ENCODE measurements at regions not wholly inside any gene's neighbourhood (a gene's known extent, or its start where the extent isn't known, plus 50 kb on each side); places are given as distances from the start of the nearest gene placed in this dataset.

GRCh38 chr15:87151202-87151748 is 1071.6 kb downstream of the AGBL1 start:
- TF ChIP-seq ZFP3 (CRISPR knock-in tag; IDR thresholded peaks at IDR 0.05): no peak
- no peak for TF ChIP-seq ARNTL (CRISPR knock-in tag; IDR thresholded peaks at IDR 0.05; ENCODE audit: borderline replicate concordance, low read depth)
- no peak for TF ChIP-seq BACH2 (CRISPR knock-in tag; IDR thresholded peaks at IDR 0.05; ENCODE audit: borderline replicate concordance)
- no peak for TF ChIP-seq TSHZ2 (CRISPR knock-in tag; IDR thresholded peaks at IDR 0.05)
- no peak for TF ChIP-seq RARB (CRISPR knock-in tag; IDR thresholded peaks at IDR 0.05)
- no peak for TF ChIP-seq ZFP30 (CRISPR knock-in tag; IDR thresholded peaks at IDR 0.05)
- no peak for TF ChIP-seq PATZ1 (CRISPR knock-in tag; IDR thresholded peaks at IDR 0.05; ENCODE audit: borderline replicate concordance)
- no peak for TF ChIP-seq OSR1 (CRISPR knock-in tag; IDR thresholded peaks at IDR 0.05)
- no peak for TF ChIP-seq TCF4 (CRISPR knock-in tag; IDR thresholded peaks at IDR 0.05; ENCODE audit: borderline replicate concordance)
- TF ChIP-seq TOX (CRISPR knock-in tag; IDR thresholded peaks at IDR 0.05; ENCODE audit: borderline replicate concordance): no peak
- TF ChIP-seq CREB5 (CRISPR knock-in tag; IDR thresholded peaks at IDR 0.05; ENCODE audit: low read depth): no peak
- TF ChIP-seq PPARA (CRISPR knock-in tag; IDR thresholded peaks at IDR 0.05; ENCODE audit: borderline replicate concordance): no peak
- TF ChIP-seq ZNF70 (CRISPR knock-in tag; IDR thresholded peaks at IDR 0.05): no peak
- no peak for TF ChIP-seq ESRRG (CRISPR knock-in tag; IDR thresholded peaks at IDR 0.05)
- no peak for TF ChIP-seq GLIS3 (CRISPR knock-in tag; IDR thresholded peaks at IDR 0.05)
- no peak for ATAC-seq

- ATAC-seq: peak; percentile 27; the same call in 1 of the 3 replicates
These were observed 1066.0 kb downstream of the AGBL1 start for GRCh38 chr15:87145696-87146095.

GRCh38 chr15:87144775-87145174 is 1065.1 kb downstream of the AGBL1 start:
- TF ChIP-seq ZFP30 (CRISPR knock-in tag; IDR thresholded peaks at IDR 0.05) (no peak), GLIS3 (CRISPR knock-in tag; IDR thresholded peaks at IDR 0.05) (no peak), ZNF565 (CRISPR knock-in tag; conservative IDR thresholded peaks at IDR 0.05; ENCODE audit: low read depth) (no peak), SNAI2 (CRISPR knock-in tag; IDR thresholded peaks at IDR 0.05) (peak; percentile 70; the same call in 1 of the 2 replicates), OSR1 (CRISPR knock-in tag; IDR thresholded peaks at IDR 0.05) (no peak), ISL1 (CRISPR knock-in tag; IDR thresholded peaks at IDR 0.05) (peak; percentile 67), TSHZ2 (CRISPR knock-in tag; IDR thresholded peaks at IDR 0.05) (0 out of 2 replicates have a peak, but pooled peaks have one; percentile 39), CSDC2 (CRISPR knock-in tag; IDR thresholded peaks at IDR 0.05) (no peak), PPARA (CRISPR knock-in tag; IDR thresholded peaks at IDR 0.05; ENCODE audit: borderline replicate concordance) (no peak), TCF4 (CRISPR knock-in tag; IDR thresholded peaks at IDR 0.05; ENCODE audit: borderline replicate concordance) (peak; percentile 32; the same call in 1 of the 2 replicates), POU6F1 (CRISPR knock-in tag; IDR thresholded peaks at IDR 0.05; ENCODE audit: borderline replicate concordance, low read depth) (no peak)
- ATAC-seq: peak; percentile 76

More at GRCh38 chr15:87145696-87146095, 1066.0 kb downstream of the AGBL1 start:
- no peak for TF ChIP-seq TCF4 (CRISPR knock-in tag; IDR thresholded peaks at IDR 0.05; ENCODE audit: borderline replicate concordance)
- no peak for TF ChIP-seq ZFP30 (CRISPR knock-in tag; IDR thresholded peaks at IDR 0.05)
- no peak for TF ChIP-seq RARB (CRISPR knock-in tag; IDR thresholded peaks at IDR 0.05)

Measured in SK-N-SH treated with all-trans-retinoic acid at 6 μM for 48 hours (cell line).